Liver (tissue), 8 donors: ENCODE measurements at regions not wholly inside any gene's neighbourhood (a gene's known extent, or its start where the extent isn't known, plus 50 kb on each side); places are given as distances from the start of the nearest gene placed in this dataset.

ENCODE experiments used
- DNase-seq: peaks from one replicate; pipeline ENCODE4 v3.0.0-alpha.2; 2017; ENCODE audit warnings: low spot score
- H3K27ac ChIP-seq, 2 donors: one replicate each; pipeline ENCODE4 v1.7.0; 2013; ENCODE audit warnings: inconsistent platforms in 2 of 2, low read length in 2 of 2, control low read depth in 1 of 2, low read depth in 1 of 2, mild to moderate bottlenecking in 1 of 2
- H3K27me3 ChIP-seq, 4 donors: one replicate each; pipeline versions ENCODE4 v1.6.1 to v1.7.0; 2013; ENCODE audit warnings: low read length in 3 of 4, inconsistent platforms in 1 of 4, mild to moderate bottlenecking in 1 of 4, moderate library complexity in 1 of 4; ENCODE audit not compliant: control insufficient read depth in 4 of 4, insufficient read depth in 4 of 4
- H3K36me3 ChIP-seq, 4 donors: one replicate each; pipeline versions ENCODE4 v1.6.1 to v1.7.0; 2013; ENCODE audit warnings: low read length in 3 of 4, mild to moderate bottlenecking in 3 of 4, low read depth in 1 of 4, moderate library complexity in 1 of 4; ENCODE audit not compliant: control insufficient read depth in 4 of 4, insufficient read depth in 3 of 4
- H3K4me1 ChIP-seq, 4 donors: one replicate each; pipeline versions ENCODE4 v1.6.1 to v1.7.0; 2013; ENCODE audit warnings: low read length in 3 of 4, mild to moderate bottlenecking in 3 of 4, moderate library complexity in 1 of 4; ENCODE audit not compliant: control insufficient read depth in 4 of 4, insufficient read depth in 4 of 4
- H3K4me3 ChIP-seq, 3 donors: one replicate each; pipeline versions ENCODE4 v1.6.1 to v1.7.0; 2013; ENCODE audit warnings: low read length in 3 of 3, control low read depth in 1 of 3, low read depth in 1 of 3, mild to moderate bottlenecking in 1 of 3
- H3K9ac ChIP-seq, 2 donors: one replicate each; pipeline ENCODE4 v1.7.0; 2013; ENCODE audit warnings: low read length in 2 of 2, mild to moderate bottlenecking in 2 of 2, moderate library complexity in 2 of 2, control low read depth in 1 of 2, low read depth in 1 of 2
- H3K9me3 ChIP-seq, 4 donors: one replicate each; pipeline versions ENCODE4 v1.6.1 to v1.7.0; 2013; ENCODE audit warnings: low read length in 3 of 4; ENCODE audit not compliant: control insufficient read depth in 4 of 4
- ATF3 ChIP-seq: IDR thresholded peaks from 2 replicates; pipeline ENCODE4 v1.6.1; 2016; ENCODE audit warnings: antibody characterized with exemption
- EGR1 ChIP-seq, 2 donors: IDR thresholded peaks; 2 replicates each; pipeline ENCODE4 v1.6.1; 2016 to 2018; ENCODE audit warnings: antibody characterized with exemption in 2 of 2, low read depth in 2 of 2
- FOXA1 ChIP-seq: IDR thresholded peaks from 2 replicates; pipeline ENCODE4 v1.6.1; 2016; ENCODE audit warnings: antibody characterized with exemption
- FOXA2 ChIP-seq: IDR thresholded peaks from 2 replicates; pipeline ENCODE4 v1.6.1; 2016; ENCODE audit warnings: antibody characterized with exemption
- GABPA ChIP-seq, 2 donors: IDR thresholded peaks in 1 of 2; conservative IDR thresholded peaks in 1 of 2; 2 replicates each; pipeline ENCODE4 v1.6.1; 2016; ENCODE audit warnings: antibody characterized with exemption in 2 of 2, mild to moderate bottlenecking in 1 of 2, moderate library complexity in 1 of 2
- HNF4A ChIP-seq, 2 donors: conservative IDR thresholded peaks; 2 replicates each; pipeline ENCODE4 v1.6.1; 2016; ENCODE audit warnings: antibody characterized with exemption in 2 of 2, mild to moderate bottlenecking in 2 of 2
- HNF4G ChIP-seq: IDR thresholded peaks from 2 replicates; pipeline ENCODE4 v1.6.1; 2016; ENCODE audit warnings: antibody characterized with exemption
- JUND ChIP-seq, 2 donors: IDR thresholded peaks; 2 replicates each; pipeline ENCODE4 v1.6.1; 2016; ENCODE audit warnings: antibody characterized with exemption in 2 of 2
- RAD21 ChIP-seq, 2 donors: IDR thresholded peaks; 2 replicates each; pipeline ENCODE4 v1.6.1; 2016; ENCODE audit warnings: antibody characterized with exemption in 2 of 2, mild to moderate bottlenecking in 2 of 2
- REST ChIP-seq: IDR thresholded peaks from 2 replicates; pipeline ENCODE4 v1.6.1; 2016; ENCODE audit warnings: antibody characterized with exemption, mild to moderate bottlenecking
- RXRA ChIP-seq, 2 donors: IDR thresholded peaks; 2 replicates each; pipeline ENCODE4 v1.6.1; 2017 to 2018; ENCODE audit warnings: antibody characterized with exemption in 2 of 2, mild to moderate bottlenecking in 1 of 2
- SP1 ChIP-seq: IDR thresholded peaks from 2 replicates; pipeline ENCODE4 v1.6.1; 2018; ENCODE audit warnings: antibody characterized with exemption, mild to moderate bottlenecking
- TAF1 ChIP-seq: conservative IDR thresholded peaks from 2 replicates; pipeline ENCODE4 v1.6.1; 2016; ENCODE audit warnings: antibody characterized with exemption, mild to moderate bottlenecking
- WGBS: extraction: QIAGEN DNeasy Blood & Tissue Kit; methylation state at CpG from one replicate; pipeline ENCODE4 v1.1.7; 2013; 5-methylcytosine and 5-hydroxymethylcytosine counted together
- TF ChIP-seq, protein P1 (sequence below): IDR thresholded peaks from 2 replicates; pipeline ENCODE4 v1.6.1; 2016; ENCODE audit warnings: antibody characterized with exemption
- TF ChIP-seq, protein P2 (sequence below): IDR thresholded peaks from 2 replicates; pipeline ENCODE4 v1.6.1; 2016; ENCODE audit warnings: antibody characterized with exemption
- TF ChIP-seq, protein P3 (sequence below): fragments of 150-350 bp; IDR thresholded peaks from 2 replicates; pipeline ENCODE4 v1.5.1; 2017; ENCODE audit warnings: improper control_type of control experiment, low read depth, low read length; ENCODE audit not compliant: missing input control
- donor health status: healthy.
- donor health status: healthy.
- donor health status: healthy.
- donor health status: healthy.
- donor health status: healthy.

DNA sequence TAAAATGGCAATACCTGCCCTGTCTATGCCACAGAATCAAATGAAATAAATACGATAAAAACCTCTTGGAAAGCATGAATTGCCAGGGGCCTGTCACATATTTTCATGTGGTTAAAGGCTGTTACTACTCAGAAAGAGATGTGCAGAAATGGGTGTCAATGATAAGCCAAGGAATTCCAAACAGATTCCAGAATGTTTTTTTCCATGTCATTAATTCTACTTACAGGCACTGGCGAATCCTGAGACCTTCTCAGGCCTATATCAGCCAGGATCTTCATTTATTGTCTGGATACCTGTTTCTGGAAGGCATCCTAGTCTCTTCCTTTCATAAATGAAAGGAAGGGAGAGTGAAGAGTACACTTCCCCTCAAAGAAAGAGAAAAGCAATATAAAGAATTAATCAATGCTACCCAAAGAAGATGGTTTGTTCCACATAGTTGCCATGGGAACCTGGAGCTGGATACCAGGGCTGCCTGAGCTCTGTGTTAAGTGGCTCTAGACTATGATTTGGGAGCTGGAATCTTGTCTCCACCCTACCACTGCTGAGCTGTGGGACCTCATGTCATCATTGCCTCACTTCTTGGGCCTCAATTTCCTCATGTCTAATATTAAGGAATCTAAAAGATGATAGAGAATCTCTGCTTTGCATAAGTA lies 335.1 kb upstream of the SKOR2 start:
- WGBS: 90% methylated on average over 2 of the region's 2 CpGs
- no peaks in the 10 kb centered on the region for H3K27me3 ChIP-seq
- no peak for DNase-seq
- H3K4me3 ChIP-seq: no peak overlapping the region
- peaks cover 3 to 15% (median 7%) of the 10 kb centered on the region in 4 donors for H3K4me1 ChIP-seq
- H3K9me3 ChIP-seq: no peaks in the 10 kb centered on the region
- no peak overlapping the region for H3K27ac ChIP-seq
- TF ChIP-seq RXRA (IDR thresholded peaks at IDR 0.05): no peak
- TF ChIP-seq, protein P1, sequence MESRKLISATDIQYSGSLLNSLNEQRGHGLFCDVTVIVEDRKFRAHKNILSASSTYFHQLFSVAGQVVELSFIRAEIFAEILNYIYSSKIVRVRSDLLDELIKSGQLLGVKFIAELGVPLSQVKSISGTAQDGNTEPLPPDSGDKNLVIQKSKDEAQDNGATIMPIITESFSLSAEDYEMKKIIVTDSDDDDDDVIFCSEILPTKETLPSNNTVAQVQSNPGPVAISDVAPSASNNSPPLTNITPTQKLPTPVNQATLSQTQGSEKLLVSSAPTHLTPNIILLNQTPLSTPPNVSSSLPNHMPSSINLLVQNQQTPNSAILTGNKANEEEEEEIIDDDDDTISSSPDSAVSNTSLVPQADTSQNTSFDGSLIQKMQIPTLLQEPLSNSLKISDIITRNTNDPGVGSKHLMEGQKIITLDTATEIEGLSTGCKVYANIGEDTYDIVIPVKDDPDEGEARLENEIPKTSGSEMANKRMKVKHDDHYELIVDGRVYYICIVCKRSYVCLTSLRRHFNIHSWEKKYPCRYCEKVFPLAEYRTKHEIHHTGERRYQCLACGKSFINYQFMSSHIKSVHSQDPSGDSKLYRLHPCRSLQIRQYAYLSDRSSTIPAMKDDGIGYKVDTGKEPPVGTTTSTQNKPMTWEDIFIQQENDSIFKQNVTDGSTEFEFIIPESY: no peak
- no peak for TF ChIP-seq RAD21 (IDR thresholded peaks at IDR 0.05)
- no peak for TF ChIP-seq GABPA (IDR thresholded peaks at IDR 0.05 in 1 of 2, conservative IDR thresholded peaks at IDR 0.05 in 1 of 2)
- TF ChIP-seq FOXA1: no peak
- TF ChIP-seq EGR1 (IDR thresholded peaks at IDR 0.05; ENCODE audit: low read depth in 2 of 2): no peak
- no peak for TF ChIP-seq HNF4A (conservative IDR thresholded peaks at IDR 0.05)
- TF ChIP-seq, protein P2, sequence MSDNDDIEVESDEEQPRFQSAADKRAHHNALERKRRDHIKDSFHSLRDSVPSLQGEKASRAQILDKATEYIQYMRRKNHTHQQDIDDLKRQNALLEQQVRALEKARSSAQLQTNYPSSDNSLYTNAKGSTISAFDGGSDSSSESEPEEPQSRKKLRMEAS: no peak
- TF ChIP-seq REST: no peak
- TF ChIP-seq SP1: no peak
- TF ChIP-seq HNF4G: no peak
- TF ChIP-seq, protein P3, sequence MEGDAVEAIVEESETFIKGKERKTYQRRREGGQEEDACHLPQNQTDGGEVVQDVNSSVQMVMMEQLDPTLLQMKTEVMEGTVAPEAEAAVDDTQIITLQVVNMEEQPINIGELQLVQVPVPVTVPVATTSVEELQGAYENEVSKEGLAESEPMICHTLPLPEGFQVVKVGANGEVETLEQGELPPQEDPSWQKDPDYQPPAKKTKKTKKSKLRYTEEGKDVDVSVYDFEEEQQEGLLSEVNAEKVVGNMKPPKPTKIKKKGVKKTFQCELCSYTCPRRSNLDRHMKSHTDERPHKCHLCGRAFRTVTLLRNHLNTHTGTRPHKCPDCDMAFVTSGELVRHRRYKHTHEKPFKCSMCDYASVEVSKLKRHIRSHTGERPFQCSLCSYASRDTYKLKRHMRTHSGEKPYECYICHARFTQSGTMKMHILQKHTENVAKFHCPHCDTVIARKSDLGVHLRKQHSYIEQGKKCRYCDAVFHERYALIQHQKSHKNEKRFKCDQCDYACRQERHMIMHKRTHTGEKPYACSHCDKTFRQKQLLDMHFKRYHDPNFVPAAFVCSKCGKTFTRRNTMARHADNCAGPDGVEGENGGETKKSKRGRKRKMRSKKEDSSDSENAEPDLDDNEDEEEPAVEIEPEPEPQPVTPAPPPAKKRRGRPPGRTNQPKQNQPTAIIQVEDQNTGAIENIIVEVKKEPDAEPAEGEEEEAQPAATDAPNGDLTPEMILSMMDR: no peak
- H3K36me3 ChIP-seq: no peaks in the 10 kb centered on the region
- no peak overlapping the region for H3K9ac ChIP-seq

DNA sequence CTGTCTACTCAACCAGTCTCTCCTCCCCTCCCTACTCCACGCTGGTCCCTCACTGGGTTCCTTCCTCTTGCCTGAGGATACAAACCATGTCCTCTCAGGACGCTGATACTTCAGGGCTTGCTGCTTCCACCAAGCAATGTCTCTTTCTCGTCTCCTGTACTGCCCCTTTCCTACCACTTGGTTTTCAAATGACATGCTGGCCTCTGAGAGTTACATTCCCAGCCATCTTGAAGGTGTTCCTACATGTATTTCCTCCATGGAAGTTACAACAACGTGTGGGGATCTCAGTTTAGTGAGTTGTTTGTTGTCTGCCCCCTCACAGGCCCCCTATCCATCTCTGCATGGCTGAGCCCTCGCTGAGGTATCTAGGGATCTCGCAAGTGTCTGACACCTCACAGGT lies 334.5 kb upstream of the SKOR2 start:
- DNase-seq: no peak
- Histone ChIP-seq H3K9me3 (no peaks in the 10 kb centered on the region), H3K27ac (no peak overlapping the region), H3K4me3 (no peak overlapping the region), H3K4me1 (peaks cover 3 to 15% (median 7%) of the 10 kb centered on the region in 4 donors), H3K27me3 (no peaks in the 10 kb centered on the region), H3K9ac (no peak overlapping the region), H3K36me3 (no peaks in the 10 kb centered on the region)
- WGBS: 77% methylated on average over 6 of the region's 6 CpGs
- TF ChIP-seq, protein P2: no peak
- TF ChIP-seq FOXA1 (no peak), HNF4A (conservative IDR thresholded peaks at IDR 0.05) (no peak), RXRA (IDR thresholded peaks at IDR 0.05) (no peak), EGR1 (IDR thresholded peaks at IDR 0.05; ENCODE audit: low read depth in 2 of 2) (no peak), TAF1 (no peak), JUND (IDR thresholded peaks at IDR 0.05) (no peak), FOXA2 (no peak), HNF4G (no peak), SP1 (no peak), ATF3 (no peak), RAD21 (IDR thresholded peaks at IDR 0.05) (no peak)
- TF ChIP-seq, protein P1: no peak
- TF ChIP-seq, protein P3: no peak
